PC-9 (cell line): ENCODE measurements at regions not wholly inside any gene's neighbourhood (a gene's known extent, or its start where the extent isn't known, plus 50 kb on each side); places are given as distances from the start of the nearest gene placed in this dataset.

Experiments used
- BruUV-seq: library from RNA; stranded (reverse); fragments of 400-500 nt; replicated peaks from 2 replicates; lab custom pipeline; 2021; lab: Mats Ljungman, UMichigan
- CTCF ChIA-PET: fragments of 300-600 bp; sonication (Branson Sonifier 250); formaldehyde crosslinking; loops from one replicate; lab custom pipeline; 2022; ENCODE audit warnings: antibody characterized with exemption; lab: Charles Lee
- POLR2A ChIA-PET: fragments of 300-600 bp; sonication (Branson Sonifier 250); formaldehyde crosslinking; loops from one replicate; lab custom pipeline; 2022; ENCODE audit warnings: antibody characterized with exemption; ENCODE audit not compliant: unreplicated experiment; lab: Charles Lee
- DNase-seq, 2 experiments: peaks; one replicate each; pipeline versions ENCODE4 v3.0.0 to v3.0.0-alpha.2; 2015 to 2022; ENCODE audit warnings: mixed read lengths in 1 of 2
- H2AFZ ChIP-seq: fragments of 200-600 bp; sonication (generic); 2 replicates; pipeline ENCODE4 v1.8.1; 2017; ENCODE audit warnings: antibody characterized with exemption
- H3F3A ChIP-seq: fragments of 200-600 bp; sonication (generic); 2 replicates; pipeline ENCODE4 v1.8.1; 2017; ENCODE audit warnings: antibody characterized with exemption, mild to moderate bottlenecking, low read depth; ENCODE audit not compliant: insufficient read depth
- H3K27ac ChIP-seq: fragments of 200-600 bp; sonication (generic); 2 replicates; pipeline ENCODE4 v1.6.1; 2016; ENCODE audit warnings: mixed run types
- H3K27me3 ChIP-seq: fragments of 200-600 bp; sonication (generic); 2 replicates; pipeline ENCODE4 v1.6.1; 2016; ENCODE audit warnings: low read depth, mixed run types; ENCODE audit not compliant: insufficient read depth
- H3K36me3 ChIP-seq: fragments of 200-600 bp; sonication (generic); 2 replicates; pipeline ENCODE4 v1.6.1; 2016; ENCODE audit warnings: low read depth, mixed run types
- H3K4me1 ChIP-seq: fragments of 200-600 bp; sonication (generic); replicated peaks from 2 replicates; pipeline ENCODE4 v1.6.1; 2016; ENCODE audit warnings: mixed run types; ENCODE audit not compliant: insufficient read depth
- H3K4me2 ChIP-seq: fragments of 200-600 bp; sonication (generic); 2 replicates; pipeline ENCODE4 v1.6.1; 2017; ENCODE audit warnings: mixed run types
- H3K4me3 ChIP-seq: fragments of 200-600 bp; sonication (generic); 2 replicates; pipeline ENCODE4 v1.6.1; 2016; ENCODE audit warnings: mixed run types
- H3K79me2 ChIP-seq: fragments of 200-600 bp; sonication (generic); 2 replicates; pipeline ENCODE4 v1.6.1; 2017; ENCODE audit warnings: low read depth, mixed run types
- H3K9me2 ChIP-seq: fragments of 200-600 bp; sonication (generic); 2 replicates; pipeline ENCODE4 v1.8.1; 2017; ENCODE audit warnings: mild to moderate bottlenecking; ENCODE audit not compliant: insufficient read depth
- H3K9me3 ChIP-seq: fragments of 200-600 bp; sonication (generic); 2 replicates; pipeline ENCODE4 v1.8.1; 2016; ENCODE audit warnings: low read depth; ENCODE audit not compliant: insufficient read depth
- H4K20me1 ChIP-seq: fragments of 200-600 bp; sonication (generic); 2 replicates; pipeline ENCODE4 v1.8.1; 2017; ENCODE audit not compliant: insufficient read depth
- EZH2 ChIP-seq: fragments of 200-600 bp; sonication (generic); IDR thresholded peaks from 2 replicates; pipeline ENCODE4 v1.8.0; 2017; ENCODE audit warnings: antibody characterized with exemption, low read depth
- intact Hi-C: fragments of 100-400 bp; cut with micrococcal nuclease; formaldehyde crosslinking; loops from one replicate; pipeline ENCODE4 v1.10.0; 2022; ENCODE audit not compliant: unreplicated experiment
- TF ChIP-seq, protein P1 (sequence below): fragments of 200-600 bp; sonication (generic); conservative IDR thresholded peaks from 2 replicates; pipeline ENCODE4 v1.6.1; 2017; ENCODE audit warnings: mixed run types, antibody characterized with exemption, mild to moderate bottlenecking, moderate library complexity

DNA sequence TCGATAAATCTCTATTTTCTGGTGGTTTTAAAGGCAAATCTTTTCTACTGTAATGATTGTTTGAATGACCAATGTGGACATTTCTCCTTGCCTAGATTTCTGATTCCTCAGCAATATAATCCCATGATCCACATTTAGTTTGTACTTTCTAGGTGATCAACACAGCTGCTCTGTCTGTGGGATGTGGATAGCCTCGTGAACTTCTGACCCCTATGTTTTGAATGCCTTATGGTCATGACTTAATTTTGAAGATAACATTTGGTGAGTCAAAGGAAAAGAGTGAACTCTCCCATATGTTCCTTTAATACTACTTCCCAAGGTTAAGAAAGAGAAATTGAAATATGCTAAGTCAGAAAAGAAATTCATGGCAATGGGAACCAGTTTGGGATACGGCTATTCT is 147.5 kb downstream of the CAVIN4 start:
- H3K9me2 ChIP-seq: no peaks in the 10 kb centered on the region
- POLR2A ChIA-PET: no interaction called here
- CTCF ChIA-PET: no interaction called here

DNA sequence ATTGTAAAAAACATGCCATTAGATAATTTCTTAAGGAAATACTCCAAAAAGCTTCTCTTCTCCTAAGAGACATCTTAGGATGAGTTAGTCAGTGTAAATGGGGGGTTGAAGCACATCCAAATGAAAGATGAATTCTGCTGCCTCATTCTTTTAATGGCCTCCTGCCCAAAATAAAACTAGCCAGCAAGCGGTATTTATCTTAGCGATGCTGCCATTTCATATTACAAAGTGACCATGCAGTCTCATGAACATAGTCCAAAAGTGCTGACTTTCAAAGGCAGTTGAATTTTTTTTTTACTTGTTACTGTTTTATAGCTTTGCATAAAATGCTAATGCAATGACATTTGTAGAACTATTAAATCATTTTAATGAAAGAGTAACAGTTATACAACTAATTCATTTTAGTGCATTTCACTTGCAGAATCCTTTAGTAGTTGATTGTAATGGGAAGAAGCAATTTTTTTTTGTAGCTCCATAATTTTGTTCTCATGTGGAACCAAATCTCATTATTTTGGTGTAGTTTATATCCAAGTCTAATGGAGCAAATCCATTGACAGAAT is 151.5 kb downstream of the CAVIN4 start:
- TF ChIP-seq EZH2: no peak
- TF ChIP-seq, protein P1, sequence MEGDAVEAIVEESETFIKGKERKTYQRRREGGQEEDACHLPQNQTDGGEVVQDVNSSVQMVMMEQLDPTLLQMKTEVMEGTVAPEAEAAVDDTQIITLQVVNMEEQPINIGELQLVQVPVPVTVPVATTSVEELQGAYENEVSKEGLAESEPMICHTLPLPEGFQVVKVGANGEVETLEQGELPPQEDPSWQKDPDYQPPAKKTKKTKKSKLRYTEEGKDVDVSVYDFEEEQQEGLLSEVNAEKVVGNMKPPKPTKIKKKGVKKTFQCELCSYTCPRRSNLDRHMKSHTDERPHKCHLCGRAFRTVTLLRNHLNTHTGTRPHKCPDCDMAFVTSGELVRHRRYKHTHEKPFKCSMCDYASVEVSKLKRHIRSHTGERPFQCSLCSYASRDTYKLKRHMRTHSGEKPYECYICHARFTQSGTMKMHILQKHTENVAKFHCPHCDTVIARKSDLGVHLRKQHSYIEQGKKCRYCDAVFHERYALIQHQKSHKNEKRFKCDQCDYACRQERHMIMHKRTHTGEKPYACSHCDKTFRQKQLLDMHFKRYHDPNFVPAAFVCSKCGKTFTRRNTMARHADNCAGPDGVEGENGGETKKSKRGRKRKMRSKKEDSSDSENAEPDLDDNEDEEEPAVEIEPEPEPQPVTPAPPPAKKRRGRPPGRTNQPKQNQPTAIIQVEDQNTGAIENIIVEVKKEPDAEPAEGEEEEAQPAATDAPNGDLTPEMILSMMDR: no peak
- CTCF ChIA-PET: no interaction called here
- H3K4me1 ChIP-seq: no peaks in the 10 kb centered on the region

More for the DNA sequence above, 147.5 kb downstream of the CAVIN4 start:
- no peaks in the 10 kb centered on the region for H3K79me2 ChIP-seq
- intact Hi-C loops: no loop called here
- H3K27me3 ChIP-seq: no peaks in the 10 kb centered on the region
- no peaks in the 10 kb centered on the region for H3F3A ChIP-seq
- no peaks in the 10 kb centered on the region for H3K9me3 ChIP-seq
- TF ChIP-seq, protein P1: no peak
- TF ChIP-seq EZH2: no peak
- no TSS peak for BruUV-seq
- H3K36me3 ChIP-seq: no peaks in the 10 kb centered on the region
- no peaks in the 10 kb centered on the region for H4K20me1 ChIP-seq
- no peak overlapping the region for H3K4me2 ChIP-seq
- DNase-seq: no peak
- no peak overlapping the region for H3K4me3 ChIP-seq
- no peaks in the 10 kb centered on the region for H3K4me1 ChIP-seq
- H2AFZ ChIP-seq: no peak overlapping the region
- H3K27ac ChIP-seq: no peak overlapping the region

DNA sequence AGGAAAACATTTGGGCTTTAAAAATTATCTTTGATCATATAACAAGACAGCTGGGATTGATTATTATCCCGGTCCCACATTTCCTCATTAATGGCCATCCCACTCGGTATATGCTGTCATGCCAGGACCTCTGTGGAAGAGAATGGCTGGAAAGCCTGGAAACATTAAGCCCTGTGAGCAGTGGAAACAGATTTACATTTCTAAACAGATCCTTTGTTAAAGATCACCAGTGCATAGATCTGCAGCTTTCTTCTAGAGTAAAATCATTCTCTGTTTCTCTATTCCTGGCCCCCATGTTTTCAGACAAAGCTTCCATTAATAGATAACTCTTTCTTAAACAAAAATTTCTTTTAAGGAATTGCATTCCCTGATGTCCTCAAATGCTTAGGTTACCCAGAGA is 152.2 kb downstream of the CAVIN4 start:
- no peaks in the 10 kb centered on the region for H3F3A ChIP-seq
- H3K9me3 ChIP-seq: no peaks in the 10 kb centered on the region
- no peak overlapping the region for H2AFZ ChIP-seq
- POLR2A ChIA-PET: no interaction called here
- no peak overlapping the region for H3K4me2 ChIP-seq
- no peaks in the 10 kb centered on the region for H3K4me1 ChIP-seq
- H3K9me2 ChIP-seq: no peaks in the 10 kb centered on the region
- H3K27ac ChIP-seq: no peak overlapping the region
- no peaks in the 10 kb centered on the region for H4K20me1 ChIP-seq
- H3K4me3 ChIP-seq: no peak overlapping the region
- H3K36me3 ChIP-seq: no peaks in the 10 kb centered on the region
- no peak for TF ChIP-seq EZH2
- TF ChIP-seq, protein P1: no peak
- CTCF ChIA-PET: no interaction called here
- DNase-seq: no peak
- no TSS peak for BruUV-seq
- intact Hi-C loops: no loop called here
- H3K27me3 ChIP-seq: 0 out of 2 replicates have a peak, but pooled peaks cover 5% of the 10 kb centered on the region
- no peaks in the 10 kb centered on the region for H3K79me2 ChIP-seq

More for the DNA sequence above, 151.5 kb downstream of the CAVIN4 start:
- POLR2A ChIA-PET: no interaction called here
- Histone ChIP-seq H3K27ac (no peak overlapping the region), H3K4me2 (no peak overlapping the region), H3F3A (no peaks in the 10 kb centered on the region), H3K27me3 (0 out of 2 replicates have a peak, but pooled peaks cover 5% of the 10 kb centered on the region), H4K20me1 (no peaks in the 10 kb centered on the region), H2AFZ (no peak overlapping the region), H3K36me3 (no peaks in the 10 kb centered on the region), H3K9me2 (no peaks in the 10 kb centered on the region), H3K9me3 (no peaks in the 10 kb centered on the region), H3K4me3 (no peak overlapping the region), H3K79me2 (no peaks in the 10 kb centered on the region)
- intact Hi-C loops: no loop called here
- no TSS peak for BruUV-seq
- DNase-seq: no peak
